GM12878 (cell line): ENCODE measurements at regions not wholly inside any gene's neighbourhood (a gene's known extent, or its start where the extent isn't known, plus 50 kb on each side); places are given as distances from the start of the nearest gene placed in this dataset.

Source experiments
- ATAC-seq: fragments of 200-7000 bp; cut with Tn5 transposase; 3 replicates; pipeline ENCODE4 v1.9.1; 2020; ENCODE audit warnings: mild to moderate bottlenecking, moderate library complexity
- BruUV-seq: library from RNA; stranded (reverse); fragments of 400-500 nt; replicated peaks from 2 replicates; lab custom pipeline; 2021; lab: Mats Ljungman, UMichigan
- CTCF ChIA-PET: fragments of 300-600 bp; sonication (Branson Sonifier 250); formaldehyde crosslinking; extraction: SDS; loops from one replicate; lab custom pipeline; 2021; ENCODE audit warnings: inconsistent platforms; lab: Yijun Ruan, JAX
- POLR2A ChIA-PET: fragments of 350-600 bp; formaldehyde crosslinking; extraction: SDS; loops from one replicate; lab custom pipeline; 2021; ENCODE audit warnings: inconsistent platforms; lab: Charles Lee
- RAD21 ChIA-PET: fragments of 300-600 bp; sonication (Branson Sonifier 250); formaldehyde crosslinking; loops from one replicate; lab custom pipeline; 2023; ENCODE audit warnings: antibody characterized with exemption; ENCODE audit not compliant: unreplicated experiment; lab: Charles Lee
- SMC1A ChIA-PET: fragments of 300-600 bp; sonication (Branson Sonifier 250); formaldehyde crosslinking; loops from one replicate; lab custom pipeline; 2023; ENCODE audit not compliant: unreplicated experiment, uncharacterized antibody; lab: Charles Lee
- DNase-seq: peaks from one replicate; pipeline ENCODE4 v3.0.0-alpha.2; 2011; ENCODE audit warnings: low read depth, low spot score
- FAIRE-seq: peaks from 3 replicates; lab custom pipeline; 2011; peaks lifted over from hg19 to GRCh38; lab: Jason Lieb, UNC
- H2AFZ ChIP-seq: 2 replicates; pipeline ENCODE4 v1.6.0; 2011; ENCODE audit warnings: low read depth, low read length, control low read depth; ENCODE audit not compliant: control insufficient read depth
- H3K27ac ChIP-seq: 2 replicates; pipeline ENCODE4 v1.5.1; 2011; ENCODE audit warnings: control low read depth; ENCODE audit not compliant: control insufficient read depth, insufficient read depth
- H3K27me3 ChIP-seq, 2 experiments: replicated peaks in 1 of 2; 2 replicates each; pipeline versions ENCODE4 v1.6.0 to v1.6.1; 2011; ENCODE audit warnings: low read length in 1 of 2; ENCODE audit not compliant: control insufficient read depth in 2 of 2, insufficient read depth in 2 of 2
- H3K36me3 ChIP-seq, 2 experiments: 2 replicates each; pipeline ENCODE4 v1.5.1; 2011; ENCODE audit warnings: low read length in 1 of 2; ENCODE audit not compliant: control insufficient read depth in 2 of 2, insufficient read depth in 2 of 2
- H3K4me1 ChIP-seq: 2 replicates; pipeline ENCODE4 v1.6.1; 2011; ENCODE audit warnings: mild to moderate bottlenecking, low read length, moderate library complexity, mixed read lengths; ENCODE audit not compliant: control insufficient read depth, insufficient read depth
- H3K4me2 ChIP-seq: 2 replicates; pipeline ENCODE4 v1.6.0; 2011; ENCODE audit warnings: control low read depth; ENCODE audit not compliant: control insufficient read depth, insufficient read depth
- H3K4me3 ChIP-seq: fragments of 200-600 bp; sonication (generic); 2 replicates; pipeline ENCODE4 v1.5.1; 2016
- H3K79me2 ChIP-seq: 2 replicates; pipeline ENCODE4 v1.6.0; 2011; ENCODE audit warnings: low read length; ENCODE audit not compliant: control insufficient read depth, insufficient read depth
- H3K9ac ChIP-seq: 2 replicates; pipeline ENCODE4 v1.8.0; 2011; ENCODE audit warnings: low read length, control low read depth, mixed read lengths; ENCODE audit not compliant: control insufficient read depth, insufficient read depth
- H3K9me3 ChIP-seq: replicated peaks from 3 replicates; pipeline ENCODE4 v1.5.1; 2011; ENCODE audit warnings: mild to moderate bottlenecking, low read length; ENCODE audit not compliant: control insufficient read depth, insufficient read depth
- H4K20me1 ChIP-seq: 2 replicates; pipeline ENCODE4 v1.6.0; 2011; ENCODE audit not compliant: control insufficient read depth, insufficient read depth
- ASH2L ChIP-seq: fragments of 300-600, 200-600 bp; sonication (generic); IDR thresholded peaks from 2 replicates; pipeline ENCODE4 v1.6.1; 2017; ENCODE audit warnings: low read depth, mild to moderate bottlenecking, borderline replicate concordance
- BHLHE40 ChIP-seq, 2 experiments: fragments of 450-650 bp in 1 of 2; IDR thresholded peaks; 2 replicates each; pipeline ENCODE4 v1.6.1; 2011 to 2017; ENCODE audit warnings: low read depth in 2 of 2, borderline replicate concordance in 1 of 2, improper control_type of control experiment in 1 of 2, low read length in 1 of 2, mild to moderate bottlenecking in 1 of 2
- BRCA1 ChIP-seq: IDR thresholded peaks from 2 replicates; pipeline ENCODE4 v1.6.1; 2011; ENCODE audit warnings: low read depth, low read length, improper control_type of control experiment
- CBX5 ChIP-seq: sonication (generic); IDR thresholded peaks from 2 replicates; pipeline ENCODE4 v1.6.1; 2016; ENCODE audit warnings: low read depth, moderate library complexity, mild to moderate bottlenecking, inconsistent platforms
- CEBPB ChIP-seq, 2 experiments: fragments of 150-350 bp in 1 of 2; IDR thresholded peaks; 2 replicates each; pipeline ENCODE4 v1.6.1; 2012 to 2014; ENCODE audit warnings: low read depth in 2 of 2, low read length in 2 of 2, borderline replicate concordance in 1 of 2, inconsistent platforms in 1 of 2
- FOXM1 ChIP-seq: IDR thresholded peaks from 2 replicates; pipeline ENCODE4 v1.6.1; 2012; ENCODE audit warnings: low read depth, mild to moderate bottlenecking, inconsistent platforms, low read length, moderate library complexity
- GABPA ChIP-seq: IDR thresholded peaks from 2 replicates; pipeline ENCODE4 v1.6.1; 2014; ENCODE audit warnings: antibody characterized with exemption, low read depth, mild to moderate bottlenecking, inconsistent platforms
- IKZF1 ChIP-seq: fragments of 450-650 bp; conservative IDR thresholded peaks from 2 replicates; pipeline ENCODE4 v1.6.1; 2017; ENCODE audit warnings: antibody characterized with exemption, mild to moderate bottlenecking
- IRF4 ChIP-seq: IDR thresholded peaks from 2 replicates; pipeline ENCODE4 v1.6.1; 2011; ENCODE audit warnings: low read depth, low read length
- KAT2A ChIP-seq: conservative IDR thresholded peaks from 2 replicates; pipeline ENCODE4 v1.6.1; 2011; ENCODE audit warnings: low read depth, low read length; ENCODE audit not compliant: control insufficient read depth
- MEF2A ChIP-seq: IDR thresholded peaks from 2 replicates; pipeline ENCODE4 v1.6.1; 2011; ENCODE audit warnings: low read depth, mild to moderate bottlenecking, low read length, moderate library complexity; ENCODE audit not compliant: insufficient read depth
- MYB ChIP-seq: fragments of 150-350 bp; IDR thresholded peaks from 2 replicates; pipeline ENCODE4 v1.6.1; 2014; ENCODE audit warnings: mild to moderate bottlenecking, low read depth, low read length, borderline replicate concordance
- PAX8 ChIP-seq: fragments of 450-650 bp; IDR thresholded peaks from 2 replicates; pipeline ENCODE4 v1.6.1; 2017; ENCODE audit warnings: mild to moderate bottlenecking, moderate library complexity
- SP1 ChIP-seq: IDR thresholded peaks from one replicate; pipeline ENCODE4 v1.6.1; 2011; ENCODE audit warnings: low read depth, low read length
- ZNF24 ChIP-seq: fragments of 450-650 bp; IDR thresholded peaks from 2 replicates; pipeline ENCODE4 v1.6.1; 2017; ENCODE audit warnings: antibody characterized with exemption, mild to moderate bottlenecking
- ZSCAN29 ChIP-seq: fragments of 450-650 bp; IDR thresholded peaks from 2 replicates; pipeline ENCODE4 v1.6.1; 2017; ENCODE audit warnings: mild to moderate bottlenecking, moderate library complexity
- WGBS: methylation state at CpG from one replicate; pipeline ENCODE4 v1.1.6; 2016; ENCODE audit warnings: low lambda C conversion rate; ENCODE audit not compliant: insufficient replicate concordance, insufficient coverage; ENCODE audit errors: missing lambda C conversion rate; 5-methylcytosine and 5-hydroxymethylcytosine counted together
- in situ Hi-C: fragments of 300-500 bp; cut with MboI; formaldehyde crosslinking; loops from 9 replicates; pipeline ENCODE4 v1.14.3; 2018; ENCODE audit warnings: mixed read lengths
- intact Hi-C: fragments of 100-400 bp; cut with micrococcal nuclease; formaldehyde crosslinking; loops from one replicate; pipeline ENCODE4 v1.14.2; 2022; ENCODE audit not compliant: unreplicated experiment
- TF ChIP-seq, protein P1 (sequence below): IDR thresholded peaks from 2 replicates; pipeline ENCODE4 v1.6.1; 2011; ENCODE audit warnings: low read depth, low read length, improper control_type of control experiment, borderline replicate concordance
- TF ChIP-seq, protein P2 (sequence below), 3 experiments: IDR thresholded peaks in 2 of 3; conservative IDR thresholded peaks in 1 of 3; 2 replicates each; pipeline ENCODE4 v1.5.1; 2011; ENCODE audit warnings: low read depth in 3 of 3, low read length in 3 of 3, mild to moderate bottlenecking in 3 of 3, control low read depth in 2 of 3, moderate library complexity in 2 of 3, inconsistent platforms in 1 of 3, mixed read lengths in 1 of 3; ENCODE audit not compliant: control insufficient read depth in 2 of 3, insufficient read depth in 1 of 3; ENCODE audit errors: extremely low read depth in 1 of 3

DNA sequence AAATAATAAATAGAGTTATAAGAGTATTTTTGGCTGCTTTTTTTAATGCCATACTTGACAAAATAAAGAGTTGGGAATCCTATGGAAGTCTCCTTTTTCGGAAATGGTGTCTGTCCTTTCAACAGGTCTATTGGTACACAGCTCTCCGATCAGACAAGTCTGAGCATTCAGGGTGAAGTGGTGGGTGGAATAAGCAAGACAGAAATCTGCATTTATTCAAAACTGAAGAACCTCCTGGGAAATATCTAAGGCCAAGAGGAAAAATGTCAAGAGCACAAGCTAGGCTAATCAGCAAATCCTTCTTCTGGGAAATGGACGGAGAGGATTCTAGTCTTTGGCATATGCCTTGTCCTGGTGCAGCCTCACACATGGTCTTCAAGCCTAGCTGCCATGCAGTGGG, 309.0 kb downstream of the CENPC start:
- Histone ChIP-seq H3K27me3 (no peaks in the 10 kb centered on the region), H3K9me3 (no peaks in the 10 kb centered on the region)
- BruUV-seq = no TSS peak
- in situ Hi-C loops = no loop called here
- TF ChIP-seq, protein P1, sequence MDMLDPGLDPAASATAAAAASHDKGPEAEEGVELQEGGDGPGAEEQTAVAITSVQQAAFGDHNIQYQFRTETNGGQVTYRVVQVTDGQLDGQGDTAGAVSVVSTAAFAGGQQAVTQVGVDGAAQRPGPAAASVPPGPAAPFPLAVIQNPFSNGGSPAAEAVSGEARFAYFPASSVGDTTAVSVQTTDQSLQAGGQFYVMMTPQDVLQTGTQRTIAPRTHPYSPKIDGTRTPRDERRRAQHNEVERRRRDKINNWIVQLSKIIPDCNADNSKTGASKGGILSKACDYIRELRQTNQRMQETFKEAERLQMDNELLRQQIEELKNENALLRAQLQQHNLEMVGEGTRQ = no peak
- TF ChIP-seq GABPA (no peak), ZNF24 (no peak), BRCA1 (no peak), ZSCAN29 (no peak), MEF2A (no peak), CBX5 (no peak), FOXM1 (no peak), CEBPB (IDR thresholded peaks at IDR 0.05; ENCODE audit: borderline replicate concordance in 1 of 2, low read depth in 2 of 2, low read length in 2 of 2) (no peak), MYB (no peak), BHLHE40 (IDR thresholded peaks at IDR 0.05; ENCODE audit: borderline replicate concordance in 1 of 2, low read depth in 2 of 2, low read length in 1 of 2) (no peak), PAX8 (no peak), ASH2L (no peak), KAT2A (no peak), SP1 (no peak), IKZF1 (no peak), IRF4 (no peak)
- TF ChIP-seq, protein P2, sequence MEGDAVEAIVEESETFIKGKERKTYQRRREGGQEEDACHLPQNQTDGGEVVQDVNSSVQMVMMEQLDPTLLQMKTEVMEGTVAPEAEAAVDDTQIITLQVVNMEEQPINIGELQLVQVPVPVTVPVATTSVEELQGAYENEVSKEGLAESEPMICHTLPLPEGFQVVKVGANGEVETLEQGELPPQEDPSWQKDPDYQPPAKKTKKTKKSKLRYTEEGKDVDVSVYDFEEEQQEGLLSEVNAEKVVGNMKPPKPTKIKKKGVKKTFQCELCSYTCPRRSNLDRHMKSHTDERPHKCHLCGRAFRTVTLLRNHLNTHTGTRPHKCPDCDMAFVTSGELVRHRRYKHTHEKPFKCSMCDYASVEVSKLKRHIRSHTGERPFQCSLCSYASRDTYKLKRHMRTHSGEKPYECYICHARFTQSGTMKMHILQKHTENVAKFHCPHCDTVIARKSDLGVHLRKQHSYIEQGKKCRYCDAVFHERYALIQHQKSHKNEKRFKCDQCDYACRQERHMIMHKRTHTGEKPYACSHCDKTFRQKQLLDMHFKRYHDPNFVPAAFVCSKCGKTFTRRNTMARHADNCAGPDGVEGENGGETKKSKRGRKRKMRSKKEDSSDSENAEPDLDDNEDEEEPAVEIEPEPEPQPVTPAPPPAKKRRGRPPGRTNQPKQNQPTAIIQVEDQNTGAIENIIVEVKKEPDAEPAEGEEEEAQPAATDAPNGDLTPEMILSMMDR (IDR thresholded peaks at IDR 0.05 in 2 of 3, conservative IDR thresholded peaks at IDR 0.05 in 1 of 3; ENCODE audit: control insufficient read depth in 2 of 3, extremely low read depth in 1 of 3, insufficient read depth in 1 of 3, low read depth in 3 of 3, low read length in 3 of 3) = no peak
- TF ChIP-seq, all 136 proteins: peak for 0
- no peak for DNase-seq
- intact Hi-C loops = no loop called here
- Histone ChIP-seq H3K4me3 (no peak overlapping the region), H3K9ac (no peak overlapping the region), H3K36me3 (no peaks in the 10 kb centered on the region), H2AFZ (no peak overlapping the region), H3K4me1 (no peaks in the 10 kb centered on the region), H3K4me2 (no peak overlapping the region), H3K27ac (no peak overlapping the region), H4K20me1 (no peaks in the 10 kb centered on the region), H3K79me2 (no peaks in the 10 kb centered on the region)
- 8% methylated on average over 3 of the region's 3 CpGs for WGBS
- ChIA-PET POLR2A (no interaction called here), SMC1A (no interaction called here), RAD21 (no interaction called here), CTCF (no interaction called here)
- no peak for ATAC-seq
- no peak for FAIRE-seq
